Heart left ventricle (tissue), 13 donors: ENCODE measurements at regions not wholly inside any gene's neighbourhood (a gene's known extent, or its start where the extent isn't known, plus 50 kb on each side); places are given as distances from the start of the nearest gene placed in this dataset.

ENCODE experiments used
- CTCF ChIP-seq, 12 donors: fragments of 200-600 bp; sonication (generic) in 4 of 12; IDR thresholded peaks; one replicate each; pipeline versions ENCODE4 v1.5.0 to v1.8.0; 2018 to 2022; ENCODE audit warnings: antibody characterized with exemption in 12 of 12, mild to moderate bottlenecking in 5 of 12
- POLR2A ChIP-seq, 2 donors: fragments of 450-650 bp; IDR thresholded peaks; one replicate each; pipeline ENCODE4 v1.6.1; 2017; ENCODE audit warnings: antibody characterized with exemption in 2 of 2, mild to moderate bottlenecking in 2 of 2, moderate library complexity in 2 of 2
- donor health status: ischemic (EF 13 %, LVEDD 7.1; RV severe dilation, severe dysfunction).
- donor health status: DM: no; HTN: yes; CAD: no.
- donor health status: DM: no; HTN: no; CAD: no.
- donor health status: ischemic (EF 25% LVEDD 6.9; RV normal size, moderate dysfunction).
- donor health status: ischemic (EF 25% LVEDD 5.7; RV mildly dilated, moderate dysfunction).
- donor health status: ischemic (EF 35%, LVEDD 5.7; RV mildly dilated, moderate dysfunction).
- donor health status: nonischemic (EF 11% LVEDD 7.7; RV severe dilation, severe dysfunction).
- donor health status: DM: yes; HTN: yes; CAD: no.
- donor health status: PGD.
- donor health status: ischemic (EF 29% LVEDD 5.4; RV normal size, mild dysfunction).
- donor health status: nonischemic (EF 23%, LVEDD 6.1; RV moderate dilation, normal function).

- no peak for TF ChIP-seq CTCF (IDR thresholded peaks at IDR 0.05)
- no peak for TF ChIP-seq POLR2A (IDR thresholded peaks at IDR 0.05)
These were observed 328.8 kb upstream of the PIK3R1 start for GRCh38 chr5:67886761-67887160.
